MCF 10A (cell line): ENCODE measurements at regions not wholly inside any gene's neighbourhood (a gene's known extent, or its start where the extent isn't known, plus 50 kb on each side); places are given as distances from the start of the nearest gene placed in this dataset.

Experiments used
- BruUV-seq: library from RNA; stranded (reverse); fragments of 400-500 nt; replicated peaks from 2 replicates; lab custom pipeline; 2021; lab: Mats Ljungman, UMichigan
- CTCF ChIA-PET: fragments of 300-600 bp; sonication (Branson Sonifier 250); formaldehyde crosslinking; extraction: SDS; loops from one replicate; lab custom pipeline; 2021; ENCODE audit warnings: antibody characterized with exemption, inconsistent platforms; lab: Yijun Ruan, JAX
- POLR2A ChIA-PET: fragments of 300-600, 350-650 bp; sonication (Branson Sonifier 250); formaldehyde crosslinking; extraction: SDS; loops from one replicate; lab custom pipeline; 2020; ENCODE audit warnings: antibody characterized with exemption, inconsistent platforms; lab: Yijun Ruan, JAX
- DNase-seq: peaks from one replicate; pipeline ENCODE4 v3.0.0-alpha.2; 2018; ENCODE audit not compliant: unreplicated experiment
- H3K27ac Mint-ChIP-seq: one replicate; pipeline ENCODE4 v1.8.0; 2022; ENCODE audit warnings: mild to moderate bottlenecking, low read depth, mixed read lengths; ENCODE audit not compliant: unreplicated experiment
- H3K27me3 Mint-ChIP-seq: one replicate; pipeline ENCODE4 v1.8.0; 2022; ENCODE audit warnings: mixed read lengths; ENCODE audit not compliant: insufficient read depth, unreplicated experiment
- H3K36me3 Mint-ChIP-seq: one replicate; pipeline ENCODE4 v1.8.0; 2022; ENCODE audit warnings: mild to moderate bottlenecking, moderate library complexity, mixed read lengths; ENCODE audit not compliant: insufficient read depth, unreplicated experiment
- H3K4me1 Mint-ChIP-seq: one replicate; pipeline ENCODE4 v1.8.0; 2022; ENCODE audit warnings: mixed read lengths; ENCODE audit not compliant: insufficient read depth, unreplicated experiment
- H3K4me3 Mint-ChIP-seq: one replicate; pipeline ENCODE4 v1.8.0; 2022; ENCODE audit warnings: mild to moderate bottlenecking, moderate library complexity, mixed read lengths; ENCODE audit not compliant: unreplicated experiment
- H3K9me3 Mint-ChIP-seq: one replicate; pipeline ENCODE4 v1.8.0; 2022; ENCODE audit warnings: mixed read lengths; ENCODE audit not compliant: unreplicated experiment
- intact Hi-C: fragments of 100-400 bp; cut with micrococcal nuclease; formaldehyde crosslinking; loops from 2 replicates; pipeline ENCODE4 v1.14.1; 2022
- TF ChIP-seq, protein P1 (sequence below): fragments of 200-600 bp; IDR thresholded peaks from one replicate; pipeline ENCODE4 v1.8.0; 2022; ENCODE audit warnings: antibody characterized with exemption, mild to moderate bottlenecking; ENCODE audit not compliant: unreplicated experiment

- Mint-ChIP-seq H3K4me3 (no peak overlapping the region), H3K27me3 (no peaks in the 10 kb centered on the region), H3K36me3 (peaks cover 1% of the 10 kb centered on the region), H3K4me1 (peaks cover 62% of the 10 kb centered on the region), H3K9me3 (no peaks in the 10 kb centered on the region), H3K27ac (peak overlapping the region; percentile 91)
- TF ChIP-seq, protein P1, sequence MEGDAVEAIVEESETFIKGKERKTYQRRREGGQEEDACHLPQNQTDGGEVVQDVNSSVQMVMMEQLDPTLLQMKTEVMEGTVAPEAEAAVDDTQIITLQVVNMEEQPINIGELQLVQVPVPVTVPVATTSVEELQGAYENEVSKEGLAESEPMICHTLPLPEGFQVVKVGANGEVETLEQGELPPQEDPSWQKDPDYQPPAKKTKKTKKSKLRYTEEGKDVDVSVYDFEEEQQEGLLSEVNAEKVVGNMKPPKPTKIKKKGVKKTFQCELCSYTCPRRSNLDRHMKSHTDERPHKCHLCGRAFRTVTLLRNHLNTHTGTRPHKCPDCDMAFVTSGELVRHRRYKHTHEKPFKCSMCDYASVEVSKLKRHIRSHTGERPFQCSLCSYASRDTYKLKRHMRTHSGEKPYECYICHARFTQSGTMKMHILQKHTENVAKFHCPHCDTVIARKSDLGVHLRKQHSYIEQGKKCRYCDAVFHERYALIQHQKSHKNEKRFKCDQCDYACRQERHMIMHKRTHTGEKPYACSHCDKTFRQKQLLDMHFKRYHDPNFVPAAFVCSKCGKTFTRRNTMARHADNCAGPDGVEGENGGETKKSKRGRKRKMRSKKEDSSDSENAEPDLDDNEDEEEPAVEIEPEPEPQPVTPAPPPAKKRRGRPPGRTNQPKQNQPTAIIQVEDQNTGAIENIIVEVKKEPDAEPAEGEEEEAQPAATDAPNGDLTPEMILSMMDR = no peak
- BruUV-seq = TSS peak; percentile 93
- CTCF ChIA-PET = interaction anchor here (0.7 to 1.5 kb wide), 3 partner anchors 10 to 81 kb away, joined by 3 to 4 read pairs (median 3); no protein-coding TSS in a partner anchor
- intact Hi-C loops = no loop called here
- POLR2A ChIA-PET = interaction anchor here (0.6 to 6.2 kb wide), 15 partner anchors 8 to 183 kb away, joined by 3 to 107 read pairs (median 6); no protein-coding TSS in a partner anchor
- peak; percentile 40 for DNase-seq
These were observed 116.5 kb upstream of the SLC45A1 start for GRCh38 chr1:8201331-8201861.

GRCh38 chr1:8200317-8201115 is 117.4 kb upstream of the SLC45A1 start:
- no peaks in the 10 kb centered on the region for H3K9me3 Mint-ChIP-seq
- H3K36me3 Mint-ChIP-seq = no peaks in the 10 kb centered on the region
- peaks cover 69% of the 10 kb centered on the region for H3K4me1 Mint-ChIP-seq
- ChIA-PET POLR2A (interaction anchor here (1.1 to 6.2 kb wide), 5 partner anchors 11 to 127 kb away, joined by 3 to 107 read pairs (median 11); no protein-coding TSS in a partner anchor), CTCF (interaction anchor here (0.5 to 1.4 kb wide), 2 partner anchors 11 to 174 kb away, joined by 3 to 5 read pairs; partner anchors contain the start of gene ERRFI1)
- TF ChIP-seq, protein P1 = no peak
- no TSS peak for BruUV-seq
- H3K27ac Mint-ChIP-seq = peak overlapping the region; percentile 91
- intact Hi-C loops = no loop called here
- H3K4me3 Mint-ChIP-seq = no peak overlapping the region
- DNase-seq = no peak
- H3K27me3 Mint-ChIP-seq = no peaks in the 10 kb centered on the region

- ChIA-PET CTCF (interaction anchor here (0.7 to 1.1 kb wide), 3 partner anchors 9 to 214 kb away, joined by 3 to 4 read pairs (median 4); no protein-coding TSS in a partner anchor), POLR2A (interaction anchor here (1.2 to 2.7 kb wide), 9 partner anchors 13 to 181 kb away, joined by 3 to 16 read pairs (median 8); no protein-coding TSS in a partner anchor)
- no TSS peak for BruUV-seq
- H3K9me3 Mint-ChIP-seq = no peaks in the 10 kb centered on the region
- no peaks in the 10 kb centered on the region for H3K27me3 Mint-ChIP-seq
- peak overlapping the region; percentile 77 for H3K27ac Mint-ChIP-seq
- no peak for DNase-seq
- H3K4me3 Mint-ChIP-seq = no peak overlapping the region
- TF ChIP-seq, protein P1 = no peak
- peaks cover 67% of the 10 kb centered on the region for H3K4me1 Mint-ChIP-seq
- intact Hi-C loops = no loop called here
- H3K36me3 Mint-ChIP-seq = no peaks in the 10 kb centered on the region
These were observed 119.4 kb upstream of the SLC45A1 start for GRCh38 chr1:8198522-8198921.
